Stimulated activated CD4-positive, alpha-beta T cell treated with anti-CD3 and anti-CD28 coated beads, Interleukin-1b, Interleukin-23, amount 100 ng/mL, for 1 hour (primary cell): ENCODE measurements at regions not wholly inside any gene's neighbourhood (a gene's known extent, or its start where the extent isn't known, plus 50 kb on each side); places are given as distances from the start of the nearest gene placed in this dataset.

Experiments
- DNase-seq, 2 donors: peaks; one replicate each; pipeline ENCODE4 v3.0.0-alpha.2; 2020; ENCODE audit warnings: low read depth in 2 of 2

GRCh38 chr10:8969853-8970252, 915.4 kb downstream of the GATA3 start:
- no peak for DNase-seq

DNA sequence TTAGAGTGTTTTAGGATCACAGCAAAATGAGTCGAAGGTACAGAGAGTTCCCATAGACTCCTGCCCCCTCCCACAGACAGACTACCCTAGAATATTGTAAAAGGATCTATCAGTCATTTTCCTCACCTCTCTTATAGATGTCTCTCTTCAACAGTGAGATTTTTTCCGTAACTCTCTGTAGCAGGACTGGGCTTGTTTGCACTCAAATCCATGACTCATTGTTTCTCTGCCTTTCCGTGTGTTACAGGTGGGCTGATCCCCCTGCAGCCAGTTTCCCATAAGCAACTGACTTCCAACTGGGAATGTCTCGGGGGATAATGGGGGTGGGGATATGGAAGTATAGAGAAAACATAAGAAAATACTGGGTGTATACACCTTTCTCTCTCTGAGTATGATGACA, 921.0 kb downstream of the GATA3 start:
- no peak for DNase-seq

DNA sequence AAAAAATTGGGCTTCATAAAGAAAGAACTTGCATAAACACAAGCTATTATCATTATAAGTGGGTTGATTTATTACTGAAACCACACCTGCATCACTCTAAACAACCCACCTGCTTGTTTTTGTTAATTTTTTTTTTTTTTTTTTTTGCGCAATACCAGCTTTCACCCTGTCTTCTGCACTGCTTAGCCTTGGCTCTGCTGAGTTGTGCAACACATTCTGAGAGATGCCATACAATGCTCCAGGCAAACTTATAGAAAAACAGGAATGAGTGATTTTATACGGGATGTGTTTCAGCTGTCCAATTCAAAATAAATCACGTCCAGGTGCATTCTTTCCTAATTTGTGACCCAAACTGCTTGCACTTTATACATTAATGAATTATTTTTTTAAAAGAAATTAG, 923.6 kb downstream of the GATA3 start:
- DNase-seq: no peak

DNA sequence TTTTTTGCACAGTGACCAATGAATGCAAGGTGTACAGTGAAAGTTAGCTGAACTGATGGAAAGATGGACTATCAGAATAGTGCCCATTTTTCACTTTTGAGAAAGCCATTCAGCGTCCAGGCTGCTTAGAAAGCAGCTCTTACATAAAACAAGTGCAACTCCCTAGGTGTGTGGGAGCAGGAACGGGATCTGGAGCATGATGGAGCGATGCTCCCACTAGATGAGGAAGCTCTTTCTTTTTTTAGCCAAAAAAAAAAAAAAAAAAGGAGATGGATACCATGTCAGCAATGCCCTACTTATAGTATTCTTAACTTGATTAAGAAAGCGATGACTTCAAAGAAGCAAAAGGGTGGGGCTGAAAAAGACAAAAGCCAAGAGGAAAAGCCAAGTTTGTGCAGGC, 925.5 kb downstream of the GATA3 start:
- no peak for DNase-seq

GRCh38 chr10:8981277-8981676, 926.8 kb downstream of the GATA3 start:
- DNase-seq: no peak

GRCh38 chr10:8985651-8986050, 931.2 kb downstream of the GATA3 start:
- DNase-seq: no peak

DNA sequence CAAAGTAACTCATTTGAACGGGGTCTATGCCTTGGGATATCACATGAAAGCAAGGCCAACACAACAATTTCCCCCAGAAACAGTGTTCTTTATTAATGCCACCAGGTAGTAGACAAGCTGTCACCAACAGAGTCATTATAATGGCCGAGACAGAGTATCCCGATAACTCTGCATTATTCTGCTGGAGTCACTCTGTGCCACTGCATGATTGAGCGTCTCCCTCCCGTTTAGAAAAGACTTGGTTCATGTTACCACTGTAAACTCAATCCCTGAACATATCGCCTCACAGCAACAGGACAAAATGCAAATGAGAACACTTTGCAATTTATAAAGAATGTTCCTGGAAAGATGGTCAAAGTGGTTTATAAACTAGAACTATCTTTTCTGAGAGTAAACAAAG, 932.5 kb downstream of the GATA3 start:
- DNase-seq: no peak

DNA sequence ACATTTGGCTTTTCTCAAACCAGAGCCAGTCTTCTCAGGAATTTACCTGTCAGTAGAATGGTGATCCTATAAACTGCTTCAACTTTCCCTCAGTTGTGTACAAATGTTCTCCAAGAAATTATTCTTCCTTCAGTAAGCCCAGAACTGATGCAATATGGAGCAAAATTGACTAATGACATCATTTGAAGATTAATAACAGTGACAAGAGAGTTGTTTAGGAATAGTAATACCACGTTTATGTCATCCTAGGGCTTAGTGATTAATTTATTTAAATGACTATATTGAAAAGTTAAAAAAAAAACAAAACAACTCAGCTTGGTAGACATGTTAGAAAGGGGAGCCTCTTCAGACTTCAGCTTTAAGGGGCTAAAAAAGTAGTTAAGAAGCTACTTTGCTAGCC, 933.2 kb downstream of the GATA3 start:
- DNase-seq: no peak

DNA sequence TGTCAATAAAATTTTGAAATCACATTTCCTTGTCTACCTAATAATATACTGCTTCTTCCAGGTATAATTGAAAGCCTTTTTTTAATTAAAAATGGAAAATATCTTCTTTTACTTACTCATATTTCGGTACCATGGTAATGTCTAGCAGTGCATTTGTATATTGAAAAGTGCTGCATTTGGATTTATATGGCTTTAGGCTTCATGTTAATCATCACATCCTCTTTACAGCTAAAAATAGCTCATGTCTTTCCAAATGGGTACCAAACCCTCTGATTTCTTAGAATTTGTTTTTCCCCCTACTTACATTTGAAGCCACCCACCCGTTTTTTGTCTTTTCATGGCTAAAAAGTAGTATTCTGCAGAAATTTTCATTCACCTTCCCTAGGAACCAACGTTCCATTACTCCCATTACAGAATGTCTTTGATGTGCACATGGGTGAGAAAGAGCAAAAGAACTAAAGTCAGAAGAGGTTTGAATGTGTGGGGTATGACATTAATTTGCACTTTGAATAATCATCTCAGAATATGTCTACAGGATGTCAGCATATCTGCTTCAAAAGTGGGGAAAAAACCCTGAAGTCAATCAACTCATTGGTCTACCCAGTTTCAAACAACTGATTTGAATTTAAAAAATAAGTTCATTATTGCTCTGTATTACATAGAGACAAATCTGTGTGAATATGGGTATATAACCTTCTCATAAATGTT, 935.9 kb downstream of the GATA3 start:
- DNase-seq: no peak

- DNase-seq: no peak
Measured at GRCh38 chr10:8992009-8992408, 937.5 kb downstream of the GATA3 start.

DNA sequence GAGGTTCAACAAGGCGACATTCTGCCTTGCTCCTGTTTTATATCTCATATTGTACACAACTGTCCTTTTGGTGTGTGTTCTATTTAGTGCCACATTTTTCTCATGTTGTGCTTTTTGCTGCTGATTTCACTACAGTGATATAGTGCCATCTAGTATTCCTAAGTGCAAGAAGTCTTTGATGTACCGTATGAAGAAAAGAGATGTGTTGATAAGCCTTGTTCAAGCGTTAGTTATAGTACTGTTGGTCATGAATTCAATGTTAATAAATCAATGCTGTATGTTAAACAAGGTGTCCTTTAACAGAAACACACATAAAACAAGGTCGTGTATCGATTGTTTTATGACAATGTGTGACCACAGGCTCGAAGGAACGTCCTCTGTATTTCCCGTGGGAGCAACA, 939.4 kb downstream of the GATA3 start:
- DNase-seq: no peak

- DNase-seq: no peak
Measured at GRCh38 chr10:8998751-8999150, 944.3 kb downstream of the GATA3 start.

DNA sequence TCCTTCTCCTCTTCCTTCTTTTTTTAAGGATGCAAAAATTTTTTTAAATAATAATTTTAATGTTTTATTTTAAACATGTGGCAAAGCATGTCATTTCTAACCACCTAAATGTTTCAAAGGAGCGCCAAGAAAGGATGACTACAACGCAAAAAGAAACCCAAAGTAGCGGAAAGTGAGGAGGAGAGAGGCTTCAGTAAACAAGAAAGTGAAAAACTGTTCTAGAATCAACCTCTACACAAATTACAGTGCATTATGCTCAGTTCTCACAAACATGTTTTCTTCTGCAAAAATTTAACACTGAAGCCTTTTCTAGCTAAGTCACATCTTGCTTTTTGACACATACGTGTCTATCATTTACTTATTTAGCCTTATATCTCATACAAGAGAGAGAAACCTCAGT, 948.6 kb downstream of the GATA3 start:
- DNase-seq: no peak

DNA sequence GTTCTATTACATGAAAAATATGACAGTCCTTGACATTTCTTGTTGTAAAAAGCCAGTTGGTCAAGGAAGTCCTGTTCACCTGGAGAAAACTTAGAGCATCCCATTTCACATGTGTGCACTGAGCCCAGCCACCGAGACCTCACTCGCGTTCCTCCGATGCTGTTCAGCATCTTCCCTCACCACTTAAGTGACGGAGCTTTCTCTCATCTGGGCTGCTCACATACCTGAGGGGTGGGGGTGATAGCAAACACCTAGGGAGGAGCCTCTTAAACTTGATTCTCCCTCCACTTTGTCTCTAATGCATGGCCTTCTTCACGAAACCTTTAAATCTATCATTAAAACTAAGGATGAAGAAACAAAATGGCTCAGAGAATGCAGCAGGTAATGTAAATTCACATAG, 950.2 kb downstream of the GATA3 start:
- DNase-seq: no peak

DNA sequence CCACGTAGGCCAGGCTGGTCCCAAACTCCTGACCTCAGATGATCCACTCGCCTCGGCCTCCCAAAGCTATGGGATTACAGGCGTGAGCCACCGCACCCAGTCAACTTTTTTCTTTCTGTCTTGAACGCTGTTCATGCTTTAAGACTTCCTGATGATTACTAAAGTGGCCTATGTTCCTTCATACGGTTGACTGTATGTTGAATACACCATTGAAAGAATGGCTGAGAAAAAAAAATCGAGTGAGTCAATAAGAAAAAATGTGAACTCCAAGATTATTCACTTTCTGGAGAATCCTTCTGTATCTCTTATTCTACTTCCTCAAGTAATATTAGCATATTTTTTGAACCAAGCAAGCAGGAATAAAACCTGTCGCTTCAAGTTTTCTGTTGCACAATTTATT, 955.0 kb downstream of the GATA3 start:
- no peak for DNase-seq

DNA sequence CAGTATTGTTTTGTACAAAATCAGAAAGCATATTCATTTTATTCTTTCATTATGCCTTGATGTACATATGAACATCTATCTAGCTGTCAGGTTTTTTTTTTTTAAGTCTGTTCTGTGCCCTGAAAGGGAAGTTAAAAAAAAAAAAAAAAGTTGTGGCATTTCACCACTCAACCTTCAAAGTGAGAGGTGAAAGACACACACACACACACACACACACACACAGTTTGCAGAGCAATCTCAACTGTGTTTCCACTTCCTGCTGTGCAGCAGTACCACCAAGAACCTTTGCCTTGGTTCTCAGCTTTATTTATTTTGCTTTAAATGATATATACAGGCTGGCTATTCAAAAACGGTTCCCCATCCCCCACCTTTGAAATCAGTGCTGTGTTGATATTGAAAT, 955.6 kb downstream of the GATA3 start:
- DNase-seq: no peak

DNA sequence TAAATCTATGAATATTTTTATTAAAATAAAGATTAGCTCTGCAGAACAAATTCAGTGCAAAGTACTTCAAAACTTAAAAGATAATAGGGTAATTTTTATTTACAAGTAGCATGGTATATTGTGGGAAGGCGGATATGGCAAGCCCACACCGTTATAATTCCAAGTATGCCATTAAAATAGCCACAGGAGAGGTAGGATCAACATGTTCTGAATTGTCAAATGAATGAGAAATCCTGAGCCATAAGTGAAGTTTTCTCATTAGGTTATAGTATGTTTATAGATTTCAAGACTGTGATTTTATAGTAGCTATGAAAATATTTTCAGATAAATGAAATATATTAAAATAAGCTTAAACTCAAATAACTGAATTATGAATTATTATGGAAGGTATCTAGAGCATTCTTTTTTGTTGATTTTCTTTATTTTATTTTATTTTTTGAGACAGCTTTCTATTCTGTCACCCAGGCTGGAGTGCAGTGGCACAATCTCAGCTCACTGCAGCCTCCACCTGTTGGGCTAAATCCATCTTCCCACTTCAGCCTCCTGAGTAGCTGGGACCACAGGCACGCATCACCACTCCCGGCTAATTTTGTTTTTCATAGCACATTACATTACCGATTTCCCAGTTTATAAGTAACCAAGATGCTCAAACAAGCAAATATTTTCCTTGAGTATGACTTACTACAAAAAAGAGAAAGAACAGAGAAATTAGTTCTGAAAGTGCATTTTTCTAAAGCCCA, 956.6 kb downstream of the GATA3 start:
- no peak for DNase-seq

- DNase-seq: no peak
Measured at GRCh38 chr10:9012312-9012711, 957.8 kb downstream of the GATA3 start.

GRCh38 chr10:9015005-9015404, 960.5 kb downstream of the GATA3 start:
- DNase-seq: no peak

DNA sequence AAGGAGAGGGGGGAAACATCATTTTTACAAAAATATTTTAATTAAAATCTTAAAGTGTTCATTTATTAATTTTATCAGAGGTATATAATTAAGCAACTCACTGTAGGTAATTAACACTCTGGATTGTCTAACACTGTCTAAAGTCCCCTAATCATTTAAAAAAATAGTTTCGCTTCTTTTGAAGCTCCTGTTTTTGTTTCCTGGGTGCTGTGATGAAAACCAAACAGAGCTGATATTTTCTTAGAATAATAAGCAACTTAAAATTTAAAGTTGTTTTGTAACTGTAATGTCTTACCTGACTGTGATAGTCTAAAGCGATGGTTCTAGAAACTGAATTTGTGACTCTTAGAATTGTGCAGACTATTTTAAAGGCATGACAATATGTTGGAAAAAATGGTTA, 961.0 kb downstream of the GATA3 start:
- DNase-seq: no peak

GRCh38 chr10:9016930-9017329, 962.4 kb downstream of the GATA3 start:
- DNase-seq: no peak

DNA sequence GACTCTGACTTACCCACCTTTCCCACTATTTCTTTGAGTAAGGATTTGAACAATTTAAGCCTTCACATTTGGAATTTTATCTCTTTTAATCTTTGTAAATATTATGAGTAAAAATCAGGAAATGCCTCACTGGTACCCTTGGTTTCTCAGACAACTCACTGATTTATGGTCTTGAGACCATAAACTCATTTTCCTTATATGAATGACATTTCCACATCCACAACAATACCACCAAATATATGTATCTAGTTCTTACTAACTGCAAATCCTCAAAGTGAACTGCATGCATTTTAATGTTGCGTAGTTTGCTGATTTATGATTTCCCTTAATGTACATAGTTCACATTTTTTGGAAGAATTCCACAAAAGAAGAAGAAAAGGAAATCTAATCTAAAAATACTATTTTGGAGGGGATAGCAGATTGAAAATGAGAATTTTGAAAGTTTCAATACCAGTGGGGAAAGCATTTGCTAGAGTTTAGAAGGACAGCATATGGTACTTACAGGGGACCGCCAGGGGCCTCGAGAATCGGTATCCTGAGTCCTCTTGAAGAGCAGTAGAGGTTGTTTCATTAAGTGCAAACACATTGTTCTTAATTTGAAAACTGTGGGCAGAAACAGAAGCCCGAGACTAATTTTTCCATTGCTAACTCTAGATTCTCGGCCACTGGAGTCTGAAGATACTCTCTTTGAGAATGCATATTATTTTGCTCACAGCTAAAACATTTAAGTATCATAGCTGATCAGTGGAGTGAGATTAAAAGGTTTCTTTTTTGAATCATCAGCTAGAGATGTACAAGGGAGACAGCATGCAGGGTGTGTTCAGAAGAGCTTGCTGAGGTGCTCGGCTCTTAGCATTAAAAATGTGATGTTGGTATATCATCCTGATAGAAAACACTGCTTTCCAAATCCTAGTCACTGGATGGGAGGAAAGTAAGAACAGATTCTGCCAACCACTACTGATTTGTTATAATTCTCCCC, 964.0 kb downstream of the GATA3 start:
- DNase-seq: no peak
